ENCODE measurements at regions not wholly inside any gene's neighbourhood (a gene's known extent, or its start where the extent isn't known, plus 50 kb on each side); places are given as distances from the start of the nearest gene placed in this dataset.

DNA sequence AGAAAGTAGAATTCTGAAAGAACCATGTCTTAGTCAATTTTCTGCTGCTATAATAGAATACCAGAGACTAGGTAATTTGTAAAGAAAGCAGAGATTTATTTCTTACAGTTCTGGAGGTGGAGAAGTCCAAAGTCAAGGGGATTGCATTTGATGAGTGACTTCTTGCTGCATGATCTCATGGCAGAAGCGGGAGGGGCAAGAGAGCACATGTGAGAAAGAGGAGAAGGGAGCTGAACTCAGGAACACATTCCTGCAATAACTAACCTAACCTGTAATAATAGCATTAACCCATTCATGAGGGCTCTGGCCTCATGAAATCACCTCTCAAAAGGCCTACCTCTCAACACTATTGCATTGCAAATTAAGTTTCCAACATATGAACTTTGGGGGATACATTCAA is 797.5 kb upstream of the POU3F3 start:
- Histone ChIP-seq H3K27ac (no peak overlapping the region), H3K4me3 (no peak overlapping the region), H3K36me3 (no peaks in the 10 kb centered on the region), H3K9me3 (no peaks in the 10 kb centered on the region), H3K27me3 (replicated peaks; ENCODE audit: insufficient read depth) (no peaks in the 10 kb centered on the region), H3K4me1 (ENCODE audit: control insufficient read depth in 1 of 2, low read depth in 2 of 2) (no peaks in the 10 kb centered on the region)
- TF ChIP-seq, protein P1, sequence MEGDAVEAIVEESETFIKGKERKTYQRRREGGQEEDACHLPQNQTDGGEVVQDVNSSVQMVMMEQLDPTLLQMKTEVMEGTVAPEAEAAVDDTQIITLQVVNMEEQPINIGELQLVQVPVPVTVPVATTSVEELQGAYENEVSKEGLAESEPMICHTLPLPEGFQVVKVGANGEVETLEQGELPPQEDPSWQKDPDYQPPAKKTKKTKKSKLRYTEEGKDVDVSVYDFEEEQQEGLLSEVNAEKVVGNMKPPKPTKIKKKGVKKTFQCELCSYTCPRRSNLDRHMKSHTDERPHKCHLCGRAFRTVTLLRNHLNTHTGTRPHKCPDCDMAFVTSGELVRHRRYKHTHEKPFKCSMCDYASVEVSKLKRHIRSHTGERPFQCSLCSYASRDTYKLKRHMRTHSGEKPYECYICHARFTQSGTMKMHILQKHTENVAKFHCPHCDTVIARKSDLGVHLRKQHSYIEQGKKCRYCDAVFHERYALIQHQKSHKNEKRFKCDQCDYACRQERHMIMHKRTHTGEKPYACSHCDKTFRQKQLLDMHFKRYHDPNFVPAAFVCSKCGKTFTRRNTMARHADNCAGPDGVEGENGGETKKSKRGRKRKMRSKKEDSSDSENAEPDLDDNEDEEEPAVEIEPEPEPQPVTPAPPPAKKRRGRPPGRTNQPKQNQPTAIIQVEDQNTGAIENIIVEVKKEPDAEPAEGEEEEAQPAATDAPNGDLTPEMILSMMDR (IDR thresholded peaks at IDR 0.05): no peak
- ATAC-seq (ENCODE audit: insufficient number of reproducible peaks, low FRiP score, low read depth) (no peak), DNase-seq (ENCODE audit: low spot score) (no peak)

DNA sequence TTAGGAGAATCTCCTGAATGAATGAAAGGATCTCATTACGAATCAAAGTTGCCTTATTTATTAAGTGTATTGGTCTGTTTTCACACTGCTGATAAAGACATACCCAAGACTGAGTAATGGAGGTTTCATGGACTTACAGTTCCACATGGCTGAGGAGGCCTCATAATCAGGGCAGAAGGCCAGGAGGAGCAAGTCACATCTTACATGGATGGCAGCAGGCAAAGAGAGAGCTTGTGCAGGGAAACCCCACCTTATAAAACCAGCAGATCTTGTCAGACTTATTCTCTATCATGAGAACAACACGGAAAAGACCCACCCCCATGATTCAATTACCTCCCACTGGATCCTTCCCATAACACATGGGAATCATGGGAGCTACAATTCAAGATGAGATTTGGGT is 785.2 kb upstream of the POU3F3 start:
- Histone ChIP-seq H3K27me3 (replicated peaks; ENCODE audit: insufficient read depth) (no peaks in the 10 kb centered on the region), H3K36me3 (no peaks in the 10 kb centered on the region), H3K27ac (no peak overlapping the region), H3K9me3 (no peaks in the 10 kb centered on the region), H3K4me3 (no peak overlapping the region), H3K4me1 (ENCODE audit: control insufficient read depth in 1 of 2, low read depth in 2 of 2) (no peaks in the 10 kb centered on the region)
- DNase-seq (ENCODE audit: low spot score): no peak
- no peak for ATAC-seq (ENCODE audit: insufficient number of reproducible peaks, low FRiP score, low read depth)
- TF ChIP-seq, protein P1 (IDR thresholded peaks at IDR 0.05): no peak

DNA sequence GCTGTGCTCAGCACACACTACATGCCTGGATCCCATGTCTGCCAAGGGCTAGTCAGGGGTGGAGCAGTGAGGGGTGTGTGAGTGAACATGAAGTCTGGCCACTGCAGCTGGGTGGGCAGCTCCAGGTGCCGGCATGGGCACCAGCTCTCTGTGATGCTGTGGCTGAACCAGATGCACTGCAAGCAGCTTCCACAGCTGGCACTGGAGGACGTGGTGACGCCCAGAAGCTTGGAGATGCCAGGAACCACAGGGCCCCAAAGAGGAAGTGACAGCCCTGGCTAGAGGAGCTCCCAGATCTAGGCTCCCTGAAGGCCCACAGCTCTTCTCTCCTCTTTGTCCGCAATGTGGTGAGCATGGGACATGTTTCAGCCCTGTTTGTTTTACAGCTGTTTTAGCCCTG is 776.3 kb upstream of the POU3F3 start:
- no peak overlapping the region for H3K27ac ChIP-seq
- no peaks in the 10 kb centered on the region for H3K27me3 ChIP-seq (replicated peaks; ENCODE audit: insufficient read depth)
- no peaks in the 10 kb centered on the region for H3K36me3 ChIP-seq
- H3K9me3 ChIP-seq: no peaks in the 10 kb centered on the region
- no peak for DNase-seq (ENCODE audit: low spot score)
- no peak for ATAC-seq (ENCODE audit: insufficient number of reproducible peaks, low FRiP score, low read depth)
- H3K4me3 ChIP-seq: no peak overlapping the region
- TF ChIP-seq, protein P1 (IDR thresholded peaks at IDR 0.05): no peak
- no peaks in the 10 kb centered on the region for H3K4me1 ChIP-seq (ENCODE audit: control insufficient read depth in 1 of 2, low read depth in 2 of 2)

DNA sequence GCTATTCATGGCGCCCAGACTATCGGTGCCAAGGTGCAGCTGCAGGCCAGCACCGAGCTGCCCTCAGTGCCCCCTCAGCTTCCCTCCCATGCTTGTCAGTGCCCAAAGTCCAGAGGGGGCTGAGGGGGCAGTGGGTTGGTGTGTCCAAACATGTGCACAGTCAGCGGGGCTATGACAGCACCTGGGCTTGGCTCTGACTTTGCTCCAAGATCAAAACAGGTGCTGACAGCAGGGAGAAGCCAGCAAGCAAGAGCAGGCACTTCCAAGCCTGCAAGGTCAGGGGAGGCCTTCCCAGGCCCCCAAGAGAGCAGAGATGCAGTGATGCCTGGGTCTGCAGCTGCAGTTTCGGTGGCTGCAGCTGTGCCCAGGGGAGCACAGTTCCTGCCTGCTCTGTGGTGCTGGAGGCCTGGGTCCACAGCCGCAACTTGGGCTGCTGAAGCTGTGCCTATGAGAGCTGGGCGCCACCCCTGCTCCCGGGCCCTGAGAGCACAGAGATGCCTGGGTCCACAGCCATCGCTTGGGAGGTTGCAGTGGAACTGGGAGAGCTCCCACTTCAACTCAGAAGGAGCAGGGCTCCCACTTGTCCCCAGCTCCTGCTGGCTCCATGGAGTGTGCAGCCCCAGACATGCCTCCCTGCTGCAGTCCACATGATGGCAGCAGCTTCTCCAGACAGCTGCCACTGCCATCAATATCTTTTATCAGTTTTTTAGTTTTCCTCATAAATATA is 775.3 kb upstream of the POU3F3 start:
- DNase-seq (ENCODE audit: low spot score) (no peak), ATAC-seq (ENCODE audit: insufficient number of reproducible peaks, low FRiP score, low read depth) (no peak)
- no peaks in the 10 kb centered on the region for H3K36me3 ChIP-seq
- no peak overlapping the region for H3K4me3 ChIP-seq
- no peak overlapping the region for H3K27ac ChIP-seq
- TF ChIP-seq, protein P1 (IDR thresholded peaks at IDR 0.05): no peak
- no peaks in the 10 kb centered on the region for H3K4me1 ChIP-seq (ENCODE audit: control insufficient read depth in 1 of 2, low read depth in 2 of 2)
- H3K9me3 ChIP-seq: no peaks in the 10 kb centered on the region
- no peaks in the 10 kb centered on the region for H3K27me3 ChIP-seq (replicated peaks; ENCODE audit: insufficient read depth)

DNA sequence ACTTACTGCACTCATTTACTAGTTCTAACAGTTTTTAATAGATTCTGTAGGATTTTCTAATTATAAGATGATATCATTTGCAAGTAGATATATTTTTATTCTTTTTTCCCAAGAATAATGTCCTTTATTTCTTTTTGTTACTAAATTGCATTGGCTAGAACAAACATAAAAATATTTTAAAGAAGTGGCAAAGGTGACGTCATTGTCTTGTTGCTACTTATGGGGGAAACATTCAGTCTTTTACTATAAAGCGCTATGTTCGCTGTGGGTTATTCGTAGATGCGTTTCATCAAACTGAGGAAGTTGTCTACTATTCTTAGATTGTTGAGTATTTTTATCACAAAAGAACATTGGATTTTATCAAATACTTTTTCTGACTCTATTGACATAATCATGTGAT is 765.2 kb upstream of the POU3F3 start:
- H3K4me1 ChIP-seq (ENCODE audit: control insufficient read depth in 1 of 2, low read depth in 2 of 2): no peaks in the 10 kb centered on the region
- no peak overlapping the region for H3K4me3 ChIP-seq
- DNase-seq (ENCODE audit: low spot score) (no peak), ATAC-seq (ENCODE audit: insufficient number of reproducible peaks, low FRiP score, low read depth) (no peak)
- no peaks in the 10 kb centered on the region for H3K36me3 ChIP-seq
- H3K27me3 ChIP-seq (replicated peaks; ENCODE audit: insufficient read depth): no peaks in the 10 kb centered on the region
- TF ChIP-seq, protein P1 (IDR thresholded peaks at IDR 0.05): no peak
- H3K27ac ChIP-seq: no peak overlapping the region
- H3K9me3 ChIP-seq: no peaks in the 10 kb centered on the region

Measured in thoracic aorta (tissue), 2 donors.